WTC11 (cell line): ENCODE measurements at regions not wholly inside any gene's neighbourhood (a gene's known extent, or its start where the extent isn't known, plus 50 kb on each side); places are given as distances from the start of the nearest gene placed in this dataset.

Experiments used
- AFF4 ChIP-seq: sonication (generic); formaldehyde crosslinking; IDR thresholded peaks from 2 replicates; pipeline ENCODE4 v1.8.1; 2023; ENCODE audit warnings: mild to moderate bottlenecking, missing genetic modification reagents, borderline replicate concordance
- ATF2 ChIP-seq: sonication (generic); formaldehyde crosslinking; IDR thresholded peaks from 2 replicates; pipeline ENCODE4 v1.8.1; 2022; ENCODE audit warnings: low read depth, missing genetic modification reagents, borderline replicate concordance
- CREM ChIP-seq: sonication (generic); formaldehyde crosslinking; IDR thresholded peaks from 2 replicates; pipeline ENCODE4 v1.8.1; 2022; ENCODE audit warnings: mild to moderate bottlenecking, missing genetic modification reagents, moderate library complexity
- CTCF ChIP-seq: fragments of 200-600 bp; IDR thresholded peaks from 2 replicates; pipeline ENCODE4 v1.8.0; 2022; ENCODE audit warnings: antibody characterized with exemption
- E2F5 ChIP-seq: sonication (generic); formaldehyde crosslinking; IDR thresholded peaks from 2 replicates; pipeline ENCODE4 v1.8.1; 2022; ENCODE audit warnings: mild to moderate bottlenecking, moderate library complexity, missing genetic modification reagents
- ESRRA ChIP-seq: sonication (generic); formaldehyde crosslinking; IDR thresholded peaks from 2 replicates; pipeline ENCODE4 v1.8.1; 2022; ENCODE audit warnings: mild to moderate bottlenecking, missing genetic modification reagents, borderline replicate concordance
- ETV6 ChIP-seq: sonication (generic); formaldehyde crosslinking; IDR thresholded peaks from 2 replicates; pipeline ENCODE4 v1.8.1; 2022; ENCODE audit warnings: mild to moderate bottlenecking, missing genetic modification reagents
- MAX ChIP-seq: sonication (generic); formaldehyde crosslinking; IDR thresholded peaks from 2 replicates; pipeline ENCODE4 v1.8.0; 2022; ENCODE audit warnings: mild to moderate bottlenecking, missing genetic modification reagents
- NR3C1 ChIP-seq: sonication (generic); formaldehyde crosslinking; conservative IDR thresholded peaks from 2 replicates; pipeline ENCODE4 v1.8.1; 2023; ENCODE audit warnings: low read depth, mild to moderate bottlenecking, missing genetic modification reagents
- TEAD4 ChIP-seq: sonication (generic); formaldehyde crosslinking; IDR thresholded peaks from 2 replicates; pipeline ENCODE4 v1.8.0; 2022; ENCODE audit warnings: mild to moderate bottlenecking, missing genetic modification reagents
- USF1 ChIP-seq: sonication (generic); formaldehyde crosslinking; IDR thresholded peaks from 2 replicates; pipeline ENCODE4 v1.8.0; 2022; ENCODE audit warnings: mild to moderate bottlenecking, missing genetic modification reagents
- ZNF138 ChIP-seq: sonication (generic); formaldehyde crosslinking; conservative IDR thresholded peaks from 2 replicates; pipeline ENCODE4 v1.8.1; 2022; ENCODE audit warnings: mild to moderate bottlenecking, moderate library complexity, missing genetic modification reagents
- ZNF396 ChIP-seq: fragments of 250-450 bp; sonication (Bioruptor Pico); IDR thresholded peaks from 2 replicates; pipeline ENCODE4 v1.8.0; 2021; ENCODE audit warnings: mild to moderate bottlenecking, moderate library complexity, borderline replicate concordance

GRCh38 chr12:131444220-131445164 is 266.4 kb upstream of the SFSWAP start:
- no peak for TF ChIP-seq CREM
- TF ChIP-seq CTCF: no peak
- TF ChIP-seq ESRRA: no peak
- TF ChIP-seq USF1 (CRISPR knock-in tag): no peak
- TF ChIP-seq NR3C1: no peak
- TF ChIP-seq ATF2 (CRISPR knock-in tag): no peak
- TF ChIP-seq E2F5 (CRISPR knock-in tag): no peak
- no peak for TF ChIP-seq MAX (CRISPR knock-in tag)
- TF ChIP-seq TEAD4 (CRISPR knock-in tag): no peak
- TF ChIP-seq ZNF396: no peak
- no peak for TF ChIP-seq AFF4 (CRISPR knock-in tag)
- TF ChIP-seq ZNF138 (CRISPR knock-in tag): no peak
- TF ChIP-seq ETV6 (CRISPR knock-in tag): no peak
